Stimulated activated naive CD8-positive, alpha-beta T cell treated with anti-CD3 and anti-CD28 coated beads, Interleukin-15, Interleukin-2, amounts not matched to agents 100 ng/mL and 50 ng/mL, for 24 hours (primary cell): ENCODE measurements at regions not wholly inside any gene's neighbourhood (a gene's known extent, or its start where the extent isn't known, plus 50 kb on each side); places are given as distances from the start of the nearest gene placed in this dataset.
"Not testable (repeated sequence)": the region's sequence is repeated elsewhere in the genome, so short reads cannot be mapped to it uniquely, and the experiment has no call there.

Experiments used
- H3K27ac Mint-ChIP-seq: one replicate; pipeline ENCODE4 v1.8.0; 2021; ENCODE audit warnings: mild to moderate bottlenecking, mixed read lengths
- H3K27me3 Mint-ChIP-seq: one replicate; pipeline ENCODE4 v1.8.0; 2021; ENCODE audit warnings: mixed read lengths
- H3K36me3 Mint-ChIP-seq: one replicate; pipeline ENCODE4 v1.8.0; 2021; ENCODE audit warnings: low read depth, mixed read lengths
- H3K4me1 Mint-ChIP-seq: one replicate; pipeline ENCODE4 v1.8.0; 2021; ENCODE audit warnings: low read depth, mixed read lengths
- H3K4me3 Mint-ChIP-seq: one replicate; pipeline ENCODE4 v1.8.0; 2021; ENCODE audit warnings: mild to moderate bottlenecking, mixed read lengths
- H3K9me3 Mint-ChIP-seq: one replicate; pipeline ENCODE4 v1.8.0; 2021; ENCODE audit warnings: mixed read lengths

- H3K4me3 Mint-ChIP-seq: no peak overlapping the region
- H3K9me3 Mint-ChIP-seq: peaks cover 9% of the 10 kb centered on the region
- H3K27me3 Mint-ChIP-seq: peaks cover 9% of the 10 kb centered on the region
- H3K27ac Mint-ChIP-seq: no peak overlapping the region
- H3K36me3 Mint-ChIP-seq: no peaks in the 10 kb centered on the region
- H3K4me1 Mint-ChIP-seq: no peaks in the 10 kb centered on the region
These were observed 244.5 kb upstream of the VLDLR start for GRCh38 chr9:2377117-2377516.

- H3K9me3 Mint-ChIP-seq: peaks cover 4% of the 10 kb centered on the region
- no peaks in the 10 kb centered on the region for H3K36me3 Mint-ChIP-seq
- H3K4me1 Mint-ChIP-seq: no peaks in the 10 kb centered on the region
- peaks cover 13% of the 10 kb centered on the region for H3K27me3 Mint-ChIP-seq
- H3K27ac Mint-ChIP-seq: no peak overlapping the region
- H3K4me3 Mint-ChIP-seq: no peak overlapping the region
These were observed 243.8 kb upstream of the VLDLR start for GRCh38 chr9:2377834-2378233.

- H3K9me3 Mint-ChIP-seq: peaks cover 4% of the 10 kb centered on the region
- H3K4me3 Mint-ChIP-seq: no peak overlapping the region
- H3K36me3 Mint-ChIP-seq: no peaks in the 10 kb centered on the region
- H3K27me3 Mint-ChIP-seq: peaks cover 16% of the 10 kb centered on the region
- H3K27ac Mint-ChIP-seq: no peak overlapping the region
- H3K4me1 Mint-ChIP-seq: no peaks in the 10 kb centered on the region
These were observed 243.3 kb upstream of the VLDLR start for GRCh38 chr9:2378266-2378665.

- H3K27me3 Mint-ChIP-seq: peaks cover 14% of the 10 kb centered on the region
- H3K4me1 Mint-ChIP-seq: no peaks in the 10 kb centered on the region
- H3K36me3 Mint-ChIP-seq: no peaks in the 10 kb centered on the region
- H3K27ac Mint-ChIP-seq: no peak overlapping the region
- peaks cover under 1% of the 10 kb centered on the region for H3K9me3 Mint-ChIP-seq
- no peak overlapping the region for H3K4me3 Mint-ChIP-seq
These were observed 242.8 kb upstream of the VLDLR start for GRCh38 chr9:2378816-2379215.

- H3K4me3 Mint-ChIP-seq: no peak overlapping the region
- no peak overlapping the region for H3K27ac Mint-ChIP-seq
- H3K9me3 Mint-ChIP-seq: peaks cover 9% of the 10 kb centered on the region
- no peaks in the 10 kb centered on the region for H3K36me3 Mint-ChIP-seq
- H3K27me3 Mint-ChIP-seq: peaks cover 17% of the 10 kb centered on the region
- no peaks in the 10 kb centered on the region for H3K4me1 Mint-ChIP-seq
These were observed 236.8 kb upstream of the VLDLR start for GRCh38 chr9:2384741-2385140.

GRCh38 chr9:2385746-2386145 is 235.8 kb upstream of the VLDLR start:
- no peak overlapping the region for H3K27ac Mint-ChIP-seq
- no peak overlapping the region for H3K4me3 Mint-ChIP-seq
- peaks cover 17% of the 10 kb centered on the region for H3K27me3 Mint-ChIP-seq
- H3K36me3 Mint-ChIP-seq: no peaks in the 10 kb centered on the region
- H3K4me1 Mint-ChIP-seq: no peaks in the 10 kb centered on the region
- peaks cover 9% of the 10 kb centered on the region for H3K9me3 Mint-ChIP-seq

GRCh38 chr9:2386566-2386965 is 235.0 kb upstream of the VLDLR start:
- Mint-ChIP-seq H3K9me3 (peaks cover 9% of the 10 kb centered on the region), H3K27ac (no peak overlapping the region), H3K27me3 (peaks cover 14% of the 10 kb centered on the region), H3K4me1 (no peaks in the 10 kb centered on the region), H3K36me3 (no peaks in the 10 kb centered on the region), H3K4me3 (no peak overlapping the region)

GRCh38 chr9:2387166-2387565 is 234.4 kb upstream of the VLDLR start:
- Mint-ChIP-seq H3K27me3 (peaks cover 12% of the 10 kb centered on the region), H3K27ac (no peak overlapping the region), H3K9me3 (peaks cover 9% of the 10 kb centered on the region), H3K4me3 (no peak overlapping the region), H3K4me1 (no peaks in the 10 kb centered on the region), H3K36me3 (no peaks in the 10 kb centered on the region)

GRCh38 chr9:2389404-2389803 is 232.2 kb upstream of the VLDLR start:
- no peaks in the 10 kb centered on the region for H3K36me3 Mint-ChIP-seq
- H3K27me3 Mint-ChIP-seq: peaks cover 3% of the 10 kb centered on the region
- no peak overlapping the region for H3K4me3 Mint-ChIP-seq
- H3K9me3 Mint-ChIP-seq: peaks cover 9% of the 10 kb centered on the region
- H3K27ac Mint-ChIP-seq: no peak overlapping the region
- no peaks in the 10 kb centered on the region for H3K4me1 Mint-ChIP-seq

- Mint-ChIP-seq H3K27ac (no peak overlapping the region), H3K27me3 (peaks cover 3% of the 10 kb centered on the region), H3K36me3 (no peaks in the 10 kb centered on the region)
These were observed 231.6 kb upstream of the VLDLR start for GRCh38 chr9:2390028-2390427.

GRCh38 chr9:2391509-2392132 is 230.0 kb upstream of the VLDLR start:
- H3K27ac Mint-ChIP-seq, H3K27me3 Mint-ChIP-seq, H3K36me3 Mint-ChIP-seq, H3K4me3 Mint-ChIP-seq, H3K4me1 Mint-ChIP-seq, H3K9me3 Mint-ChIP-seq: not testable (repeated sequence)

More at GRCh38 chr9:2390028-2390427, 231.6 kb upstream of the VLDLR start:
- no peaks in the 10 kb centered on the region for H3K4me1 Mint-ChIP-seq
- no peak overlapping the region for H3K4me3 Mint-ChIP-seq
- peaks cover 9% of the 10 kb centered on the region for H3K9me3 Mint-ChIP-seq

GRCh38 chr9:2394087-2394741 is 227.4 kb upstream of the VLDLR start:
- not testable (repeated sequence) for H3K27ac Mint-ChIP-seq, H3K4me1 Mint-ChIP-seq, H3K4me3 Mint-ChIP-seq, H3K27me3 Mint-ChIP-seq, H3K36me3 Mint-ChIP-seq, H3K9me3 Mint-ChIP-seq

- Mint-ChIP-seq H3K4me1 (no peaks in the 10 kb centered on the region), H3K4me3 (no peak overlapping the region), H3K9me3 (no peaks in the 10 kb centered on the region), H3K27ac (no peak overlapping the region), H3K27me3 (peaks cover 4% of the 10 kb centered on the region), H3K36me3 (no peaks in the 10 kb centered on the region)
These were observed 225.6 kb upstream of the VLDLR start for GRCh38 chr9:2395814-2396612.

GRCh38 chr9:2396622-2397285 is 224.8 kb upstream of the VLDLR start:
- H3K36me3 Mint-ChIP-seq: no peaks in the 10 kb centered on the region
- no peak overlapping the region for H3K27ac Mint-ChIP-seq
- no peaks in the 10 kb centered on the region for H3K9me3 Mint-ChIP-seq
- H3K27me3 Mint-ChIP-seq: peaks cover 4% of the 10 kb centered on the region
- no peaks in the 10 kb centered on the region for H3K4me1 Mint-ChIP-seq
- no peak overlapping the region for H3K4me3 Mint-ChIP-seq

- H3K27me3 Mint-ChIP-seq, H3K9me3 Mint-ChIP-seq, H3K4me1 Mint-ChIP-seq, H3K4me3 Mint-ChIP-seq, H3K27ac Mint-ChIP-seq, H3K36me3 Mint-ChIP-seq: not testable (repeated sequence)
These were observed 223.7 kb upstream of the VLDLR start for GRCh38 chr9:2397875-2398274.
